ENCODE measurements at regions not wholly inside any gene's neighbourhood (a gene's known extent, or its start where the extent isn't known, plus 50 kb on each side); places are given as distances from the start of the nearest gene placed in this dataset.

GRCh38 chr18:28712796-28713425, 536.0 kb upstream of the CDH2 start:
- Histone ChIP-seq H3K36me3 (ENCODE audit: control insufficient read depth in 1 of 2, insufficient read depth in 2 of 2, low read length in 2 of 2) (no peaks in the 10 kb centered on the region), H3K9me3 (ENCODE audit: control insufficient read depth in 1 of 2, low read length in 2 of 2) (no peaks in the 10 kb centered on the region), H3K27ac (ENCODE audit: low read length) (no peak overlapping the region), H3K4me1 (ENCODE audit: control insufficient read depth in 1 of 2, insufficient read depth in 2 of 2, low read length in 2 of 2) (no peaks in the 10 kb centered on the region), H3K4me3 (ENCODE audit: low read depth in 1 of 2, low read length in 2 of 2) (no peak overlapping the region), H3K27me3 (ENCODE audit: low read depth, low read length) (no peaks in the 10 kb centered on the region)

- Histone ChIP-seq H3K4me1 (ENCODE audit: control insufficient read depth in 1 of 2, insufficient read depth in 2 of 2, low read length in 2 of 2) (no peaks in the 10 kb centered on the region), H3K36me3 (ENCODE audit: control insufficient read depth in 1 of 2, insufficient read depth in 2 of 2, low read length in 2 of 2) (no peaks in the 10 kb centered on the region), H3K27me3 (ENCODE audit: low read depth, low read length) (no peaks in the 10 kb centered on the region), H3K4me3 (ENCODE audit: low read depth in 1 of 2, low read length in 2 of 2) (no peak overlapping the region), H3K9me3 (ENCODE audit: control insufficient read depth in 1 of 2, low read length in 2 of 2) (no peaks in the 10 kb centered on the region), H3K27ac (ENCODE audit: low read length) (no peak overlapping the region)
Observed at GRCh38 chr18:28712172-28712571, 535.2 kb upstream of the CDH2 start.

GRCh38 chr18:28711096-28711495, 534.2 kb upstream of the CDH2 start:
- Histone ChIP-seq H3K9me3 (ENCODE audit: control insufficient read depth in 1 of 2, low read length in 2 of 2) (no peaks in the 10 kb centered on the region), H3K4me3 (ENCODE audit: low read depth in 1 of 2, low read length in 2 of 2) (no peak overlapping the region), H3K4me1 (ENCODE audit: control insufficient read depth in 1 of 2, insufficient read depth in 2 of 2, low read length in 2 of 2) (no peaks in the 10 kb centered on the region), H3K27me3 (ENCODE audit: low read depth, low read length) (no peaks in the 10 kb centered on the region), H3K36me3 (ENCODE audit: control insufficient read depth in 1 of 2, insufficient read depth in 2 of 2, low read length in 2 of 2) (no peaks in the 10 kb centered on the region), H3K27ac (ENCODE audit: low read length) (no peak overlapping the region)

GRCh38 chr18:28707006-28707405, 530.1 kb upstream of the CDH2 start:
- no peaks in the 10 kb centered on the region for H3K4me1 ChIP-seq (ENCODE audit: control insufficient read depth in 1 of 2, insufficient read depth in 2 of 2, low read length in 2 of 2)

GRCh38 chr18:28706397-28706796, 529.5 kb upstream of the CDH2 start:
- Histone ChIP-seq H3K27ac (ENCODE audit: low read length) (no peak overlapping the region), H3K4me1 (ENCODE audit: control insufficient read depth in 1 of 2, insufficient read depth in 2 of 2, low read length in 2 of 2) (no peaks in the 10 kb centered on the region), H3K36me3 (ENCODE audit: control insufficient read depth in 1 of 2, insufficient read depth in 2 of 2, low read length in 2 of 2) (no peaks in the 10 kb centered on the region), H3K4me3 (ENCODE audit: low read depth in 1 of 2, low read length in 2 of 2) (no peak overlapping the region), H3K27me3 (ENCODE audit: low read depth, low read length) (no peaks in the 10 kb centered on the region), H3K9me3 (ENCODE audit: control insufficient read depth in 1 of 2, low read length in 2 of 2) (no peaks in the 10 kb centered on the region)

More at GRCh38 chr18:28707006-28707405, 530.1 kb upstream of the CDH2 start:
- H3K4me3 ChIP-seq (ENCODE audit: low read depth in 1 of 2, low read length in 2 of 2), result no peak overlapping the region
- no peaks in the 10 kb centered on the region for H3K27me3 ChIP-seq (ENCODE audit: low read depth, low read length)
- H3K9me3 ChIP-seq (ENCODE audit: control insufficient read depth in 1 of 2, low read length in 2 of 2), result no peaks in the 10 kb centered on the region
- no peaks in the 10 kb centered on the region for H3K36me3 ChIP-seq (ENCODE audit: control insufficient read depth in 1 of 2, insufficient read depth in 2 of 2, low read length in 2 of 2)
- H3K27ac ChIP-seq (ENCODE audit: low read length), result no peak overlapping the region

- H3K27me3 ChIP-seq (ENCODE audit: low read depth, low read length), result no peaks in the 10 kb centered on the region
- H3K27ac ChIP-seq (ENCODE audit: low read length), result no peak overlapping the region
- no peaks in the 10 kb centered on the region for H3K9me3 ChIP-seq (ENCODE audit: control insufficient read depth in 1 of 2, low read length in 2 of 2)
- no peak overlapping the region for H3K4me3 ChIP-seq (ENCODE audit: low read depth in 1 of 2, low read length in 2 of 2)
- no peaks in the 10 kb centered on the region for H3K4me1 ChIP-seq (ENCODE audit: control insufficient read depth in 1 of 2, insufficient read depth in 2 of 2, low read length in 2 of 2)
- H3K36me3 ChIP-seq (ENCODE audit: control insufficient read depth in 1 of 2, insufficient read depth in 2 of 2, low read length in 2 of 2), result no peaks in the 10 kb centered on the region
Observed at GRCh38 chr18:28705482-28705881, 528.6 kb upstream of the CDH2 start.

- H3K4me3 ChIP-seq (ENCODE audit: low read depth in 1 of 2, low read length in 2 of 2), result no peak overlapping the region
- no peaks in the 10 kb centered on the region for H3K36me3 ChIP-seq (ENCODE audit: control insufficient read depth in 1 of 2, insufficient read depth in 2 of 2, low read length in 2 of 2)
- no peak overlapping the region for H3K27ac ChIP-seq (ENCODE audit: low read length)
- H3K4me1 ChIP-seq (ENCODE audit: control insufficient read depth in 1 of 2, insufficient read depth in 2 of 2, low read length in 2 of 2), result no peaks in the 10 kb centered on the region
- no peaks in the 10 kb centered on the region for H3K9me3 ChIP-seq (ENCODE audit: control insufficient read depth in 1 of 2, low read length in 2 of 2)
- H3K27me3 ChIP-seq (ENCODE audit: low read depth, low read length), result no peaks in the 10 kb centered on the region
Observed at GRCh38 chr18:28692337-28692736, 515.4 kb upstream of the CDH2 start.

- H3K4me1 ChIP-seq (ENCODE audit: control insufficient read depth in 1 of 2, insufficient read depth in 2 of 2, low read length in 2 of 2), result no peaks in the 10 kb centered on the region
- H3K36me3 ChIP-seq (ENCODE audit: control insufficient read depth in 1 of 2, insufficient read depth in 2 of 2, low read length in 2 of 2), result no peaks in the 10 kb centered on the region
- H3K9me3 ChIP-seq (ENCODE audit: control insufficient read depth in 1 of 2, low read length in 2 of 2), result no peaks in the 10 kb centered on the region
- H3K27me3 ChIP-seq (ENCODE audit: low read depth, low read length), result no peaks in the 10 kb centered on the region
- no peak overlapping the region for H3K27ac ChIP-seq (ENCODE audit: low read length)
- H3K4me3 ChIP-seq (ENCODE audit: low read depth in 1 of 2, low read length in 2 of 2), result no peak overlapping the region
Observed at GRCh38 chr18:28691496-28691840, 514.5 kb upstream of the CDH2 start.

GRCh38 chr18:28690836-28691495, 514.0 kb upstream of the CDH2 start:
- Histone ChIP-seq H3K9me3 (ENCODE audit: control insufficient read depth in 1 of 2, low read length in 2 of 2) (no peaks in the 10 kb centered on the region), H3K36me3 (ENCODE audit: control insufficient read depth in 1 of 2, insufficient read depth in 2 of 2, low read length in 2 of 2) (no peaks in the 10 kb centered on the region), H3K27ac (ENCODE audit: low read length) (no peak overlapping the region), H3K4me3 (ENCODE audit: low read depth in 1 of 2, low read length in 2 of 2) (no peak overlapping the region), H3K27me3 (ENCODE audit: low read depth, low read length) (no peaks in the 10 kb centered on the region), H3K4me1 (ENCODE audit: control insufficient read depth in 1 of 2, insufficient read depth in 2 of 2, low read length in 2 of 2) (no peaks in the 10 kb centered on the region)

GRCh38 chr18:28690100-28690499, 513.2 kb upstream of the CDH2 start:
- H3K27ac ChIP-seq (ENCODE audit: low read length), result no peak overlapping the region
- H3K9me3 ChIP-seq (ENCODE audit: control insufficient read depth in 1 of 2, low read length in 2 of 2), result no peaks in the 10 kb centered on the region
- no peaks in the 10 kb centered on the region for H3K4me1 ChIP-seq (ENCODE audit: control insufficient read depth in 1 of 2, insufficient read depth in 2 of 2, low read length in 2 of 2)
- no peak overlapping the region for H3K4me3 ChIP-seq (ENCODE audit: low read depth in 1 of 2, low read length in 2 of 2)
- H3K36me3 ChIP-seq (ENCODE audit: control insufficient read depth in 1 of 2, insufficient read depth in 2 of 2, low read length in 2 of 2), result no peaks in the 10 kb centered on the region
- H3K27me3 ChIP-seq (ENCODE audit: low read depth, low read length), result no peaks in the 10 kb centered on the region

- H3K27ac ChIP-seq (ENCODE audit: low read length), result no peak overlapping the region
- no peak overlapping the region for H3K4me3 ChIP-seq (ENCODE audit: low read depth in 1 of 2, low read length in 2 of 2)
- H3K27me3 ChIP-seq (ENCODE audit: low read depth, low read length), result no peaks in the 10 kb centered on the region
- H3K4me1 ChIP-seq (ENCODE audit: control insufficient read depth in 1 of 2, insufficient read depth in 2 of 2, low read length in 2 of 2), result no peaks in the 10 kb centered on the region
- no peaks in the 10 kb centered on the region for H3K36me3 ChIP-seq (ENCODE audit: control insufficient read depth in 1 of 2, insufficient read depth in 2 of 2, low read length in 2 of 2)
- no peaks in the 10 kb centered on the region for H3K9me3 ChIP-seq (ENCODE audit: control insufficient read depth in 1 of 2, low read length in 2 of 2)
Observed at GRCh38 chr18:28689588-28689987, 512.7 kb upstream of the CDH2 start.

Measured in muscle layer of duodenum (tissue), 2 donors.